Vagina (tissue), 2 donors: ENCODE measurements at regions not wholly inside any gene's neighbourhood (a gene's known extent, or its start where the extent isn't known, plus 50 kb on each side); places are given as distances from the start of the nearest gene placed in this dataset.

ENCODE experiments used
- DNase-seq, 2 donors: peaks; one replicate each; pipeline ENCODE4 v3.0.0-alpha.2; 2017; ENCODE audit errors: extremely low spot score in 2 of 2
- H3K27ac ChIP-seq: fragments of 200-600 bp; sonication (generic); one replicate; pipeline ENCODE4 v1.5.1; 2019
- H3K27me3 ChIP-seq: fragments of 200-600 bp; sonication (generic); one replicate; pipeline ENCODE4 v1.5.1; 2019
- H3K36me3 ChIP-seq, 2 donors: fragments of 200-600 bp; sonication (generic); one replicate each; pipeline ENCODE4 v1.5.1; 2017 to 2019
- H3K4me1 ChIP-seq: fragments of 200-600 bp; sonication (generic); one replicate; pipeline ENCODE4 v1.5.1; 2019
- H3K4me3 ChIP-seq, 2 donors: fragments of 200-600 bp; sonication (generic); 1 replicate in 1 of 2; 2 replicates in 1 of 2; pipeline ENCODE4 v1.5.1; 2016 to 2019
- H3K9me3 ChIP-seq: fragments of 200-600 bp; sonication (generic); one replicate; pipeline ENCODE4 v1.5.1; 2019
- POLR2A ChIP-seq, 2 donors: fragments of 450-650 bp; IDR thresholded peaks; one replicate each; pipeline ENCODE4 v1.6.1; 2017; ENCODE audit warnings: antibody characterized with exemption in 2 of 2, mild to moderate bottlenecking in 2 of 2, moderate library complexity in 2 of 2
- POLR2AphosphoS5 ChIP-seq, 2 donors: sonication (generic); formaldehyde crosslinking; IDR thresholded peaks; one replicate each; pipeline ENCODE4 v1.9.0; 2017; ENCODE audit warnings: antibody characterized with exemption in 2 of 2, mild to moderate bottlenecking in 2 of 2, low read depth in 1 of 2; ENCODE audit not compliant: insufficient read depth in 1 of 2
- intact Hi-C: fragments of 100-400 bp; cut with DNase I; formaldehyde crosslinking; loops from one replicate; pipeline ENCODE4 v1.15.1; 2023
- TF ChIP-seq, protein P1 (sequence below), 3 experiments: fragments of 450-650 bp in 2 of 3; fragments of 200-600 bp in 1 of 3; sonication (generic) in 1 of 3; IDR thresholded peaks; one replicate each; pipeline ENCODE4 v1.5.1; 2017 to 2019; ENCODE audit warnings: antibody characterized with exemption in 3 of 3, mild to moderate bottlenecking in 2 of 3, moderate library complexity in 2 of 3

- intact Hi-C loops = no loop called here
- TF ChIP-seq, protein P1, sequence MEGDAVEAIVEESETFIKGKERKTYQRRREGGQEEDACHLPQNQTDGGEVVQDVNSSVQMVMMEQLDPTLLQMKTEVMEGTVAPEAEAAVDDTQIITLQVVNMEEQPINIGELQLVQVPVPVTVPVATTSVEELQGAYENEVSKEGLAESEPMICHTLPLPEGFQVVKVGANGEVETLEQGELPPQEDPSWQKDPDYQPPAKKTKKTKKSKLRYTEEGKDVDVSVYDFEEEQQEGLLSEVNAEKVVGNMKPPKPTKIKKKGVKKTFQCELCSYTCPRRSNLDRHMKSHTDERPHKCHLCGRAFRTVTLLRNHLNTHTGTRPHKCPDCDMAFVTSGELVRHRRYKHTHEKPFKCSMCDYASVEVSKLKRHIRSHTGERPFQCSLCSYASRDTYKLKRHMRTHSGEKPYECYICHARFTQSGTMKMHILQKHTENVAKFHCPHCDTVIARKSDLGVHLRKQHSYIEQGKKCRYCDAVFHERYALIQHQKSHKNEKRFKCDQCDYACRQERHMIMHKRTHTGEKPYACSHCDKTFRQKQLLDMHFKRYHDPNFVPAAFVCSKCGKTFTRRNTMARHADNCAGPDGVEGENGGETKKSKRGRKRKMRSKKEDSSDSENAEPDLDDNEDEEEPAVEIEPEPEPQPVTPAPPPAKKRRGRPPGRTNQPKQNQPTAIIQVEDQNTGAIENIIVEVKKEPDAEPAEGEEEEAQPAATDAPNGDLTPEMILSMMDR (IDR thresholded peaks at IDR 0.05) = no peak
- TF ChIP-seq POLR2AphosphoS5 (IDR thresholded peaks at IDR 0.05; ENCODE audit: insufficient read depth in 1 of 2, low read depth in 1 of 2) (no peak), POLR2A (IDR thresholded peaks at IDR 0.05) (no peak)
- Histone ChIP-seq H3K9me3 (no peaks in the 10 kb centered on the region), H3K4me1 (no peaks in the 10 kb centered on the region), H3K4me3 (no peak overlapping the region), H3K36me3 (no peaks in the 10 kb centered on the region), H3K27me3 (no peaks in the 10 kb centered on the region), H3K27ac (no peak overlapping the region)
- no peak for DNase-seq
Measured at GRCh38 chr9:71237051-71237450, 115.6 kb upstream of the TRPM3 start.

GRCh38 chr9:71233646-71234045 lies 112.2 kb upstream of the TRPM3 start:
- intact Hi-C loops = no loop called here
- TF ChIP-seq, protein P1 (IDR thresholded peaks at IDR 0.05) = no peak
- TF ChIP-seq POLR2AphosphoS5 (IDR thresholded peaks at IDR 0.05; ENCODE audit: insufficient read depth in 1 of 2, low read depth in 1 of 2) (no peak), POLR2A (IDR thresholded peaks at IDR 0.05) (no peak)
- Histone ChIP-seq H3K9me3 (no peaks in the 10 kb centered on the region), H3K4me1 (no peaks in the 10 kb centered on the region), H3K27me3 (no peaks in the 10 kb centered on the region), H3K36me3 (no peaks in the 10 kb centered on the region), H3K27ac (no peak overlapping the region), H3K4me3 (no peak overlapping the region)
- no peak for DNase-seq

GRCh38 chr9:71223953-71224538 lies 102.6 kb upstream of the TRPM3 start:
- H3K4me1 ChIP-seq = no peaks in the 10 kb centered on the region
- H3K27me3 ChIP-seq = no peaks in the 10 kb centered on the region
- no peaks in the 10 kb centered on the region for H3K36me3 ChIP-seq
- H3K9me3 ChIP-seq = no peaks in the 10 kb centered on the region
- H3K27ac ChIP-seq = no peak overlapping the region
- TF ChIP-seq POLR2A (IDR thresholded peaks at IDR 0.05) (no peak), POLR2AphosphoS5 (IDR thresholded peaks at IDR 0.05; ENCODE audit: insufficient read depth in 1 of 2, low read depth in 1 of 2) (no peak)
- TF ChIP-seq, protein P1 (IDR thresholded peaks at IDR 0.05) = no peak
- DNase-seq = no peak
- intact Hi-C loops = no loop called here
- H3K4me3 ChIP-seq = no peak overlapping the region

DNA sequence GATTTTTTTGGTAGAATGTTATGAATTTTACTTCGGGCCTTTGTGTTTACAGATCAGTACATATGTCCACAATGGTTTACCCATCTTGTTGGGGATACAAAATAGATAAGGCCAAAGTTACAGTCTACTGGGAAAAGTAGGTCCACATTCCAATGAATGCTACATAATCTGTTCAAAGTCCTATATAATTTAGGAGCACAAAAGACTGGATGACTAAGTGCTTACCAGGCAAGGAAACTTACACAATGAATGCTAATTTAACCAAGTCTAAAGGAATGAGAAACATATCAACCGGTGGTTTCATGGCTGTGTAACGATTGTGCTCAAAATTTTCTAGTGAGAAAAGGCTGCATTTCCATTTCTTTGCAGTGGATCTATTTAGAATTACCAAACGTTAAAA lies 97.4 kb upstream of the TRPM3 start:
- H3K36me3 ChIP-seq = no peaks in the 10 kb centered on the region
- no peaks in the 10 kb centered on the region for H3K4me1 ChIP-seq
- intact Hi-C loops = no loop called here
- no peaks in the 10 kb centered on the region for H3K9me3 ChIP-seq
- TF ChIP-seq, protein P1 (IDR thresholded peaks at IDR 0.05) = no peak
- TF ChIP-seq POLR2A (IDR thresholded peaks at IDR 0.05) (no peak), POLR2AphosphoS5 (IDR thresholded peaks at IDR 0.05; ENCODE audit: insufficient read depth in 1 of 2, low read depth in 1 of 2) (no peak)
- no peak overlapping the region for H3K4me3 ChIP-seq
- DNase-seq = no peak
- H3K27me3 ChIP-seq = no peaks in the 10 kb centered on the region
- H3K27ac ChIP-seq = no peak overlapping the region

- Histone ChIP-seq H3K36me3 (no peaks in the 10 kb centered on the region), H3K27me3 (no peaks in the 10 kb centered on the region), H3K4me3 (no peak overlapping the region), H3K27ac (no peak overlapping the region), H3K9me3 (no peaks in the 10 kb centered on the region), H3K4me1 (no peaks in the 10 kb centered on the region)
- intact Hi-C loops = no loop called here
- no peak for TF ChIP-seq POLR2AphosphoS5 (IDR thresholded peaks at IDR 0.05; ENCODE audit: insufficient read depth in 1 of 2, low read depth in 1 of 2)
- TF ChIP-seq, protein P1 (IDR thresholded peaks at IDR 0.05) = no peak
- no peak for TF ChIP-seq POLR2A (IDR thresholded peaks at IDR 0.05)
- no peak for DNase-seq
Measured at GRCh38 chr9:71213633-71214032, 92.2 kb upstream of the TRPM3 start.
